ENCODE measurements at regions not wholly inside any gene's neighbourhood (a gene's known extent, or its start where the extent isn't known, plus 50 kb on each side); places are given as distances from the start of the nearest gene placed in this dataset.

DNA sequence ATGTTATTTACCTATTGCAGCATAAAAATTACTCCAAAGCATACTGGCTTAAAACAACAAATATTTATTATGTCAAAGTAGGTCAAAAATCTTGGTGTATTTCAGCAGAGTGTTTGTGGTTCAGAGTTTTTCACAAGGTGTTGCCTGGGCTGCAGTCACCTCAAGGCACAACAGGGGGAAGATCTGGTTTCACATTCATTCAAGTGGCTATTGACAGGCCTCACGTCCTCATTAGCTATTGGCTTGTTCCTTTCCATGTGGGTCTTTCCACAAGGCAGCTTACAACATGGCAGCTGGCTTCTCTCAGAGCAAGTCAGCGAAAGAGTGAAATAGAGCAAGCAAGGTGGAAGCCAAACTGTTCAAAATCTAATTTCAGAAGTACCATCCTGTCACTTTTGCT is 602.9 kb downstream of the OLFM4 start:
- Histone ChIP-seq H3K4me3 (ENCODE audit: low read length) (no peak overlapping the region), H3K27ac (ENCODE audit: low read depth, low read length) (no peak overlapping the region), H3K36me3 (ENCODE audit: control insufficient read depth in 2 of 3, insufficient read depth in 3 of 3, low read length in 3 of 3) (no peaks in the 10 kb centered on the region), H3K9me3 (ENCODE audit: control insufficient read depth in 2 of 3, low read length in 3 of 3) (peaks cover 0 to 3% (median 0%) of the 10 kb centered on the region in 3 experiments), H3K4me1 (ENCODE audit: control insufficient read depth in 2 of 2, insufficient read depth in 2 of 2, low read length in 2 of 2) (no peaks in the 10 kb centered on the region), H3K27me3 (ENCODE audit: control insufficient read depth in 2 of 2, insufficient read depth in 2 of 2, low read length in 2 of 2) (no peaks in the 10 kb centered on the region)
- H3K27me3 Mint-ChIP-seq: no peaks in the 10 kb centered on the region
- H3K4me1 Mint-ChIP-seq: no peaks in the 10 kb centered on the region
- ChIA-PET CTCF (no interaction called here), POLR2A (no interaction called here)
- DNase-seq (no peak), ATAC-seq (no peak)
- peaks cover 0 to 17% (median 4%) of the 10 kb centered on the region in 11 donors for H3K9me3 Mint-ChIP-seq
- H3K36me3 Mint-ChIP-seq: no peaks in the 10 kb centered on the region
- no peak overlapping the region for H3K4me3 Mint-ChIP-seq
- intact Hi-C loops (cut with micrococcal nuclease): no loop called here
- no peak overlapping the region for H3K27ac Mint-ChIP-seq

DNA sequence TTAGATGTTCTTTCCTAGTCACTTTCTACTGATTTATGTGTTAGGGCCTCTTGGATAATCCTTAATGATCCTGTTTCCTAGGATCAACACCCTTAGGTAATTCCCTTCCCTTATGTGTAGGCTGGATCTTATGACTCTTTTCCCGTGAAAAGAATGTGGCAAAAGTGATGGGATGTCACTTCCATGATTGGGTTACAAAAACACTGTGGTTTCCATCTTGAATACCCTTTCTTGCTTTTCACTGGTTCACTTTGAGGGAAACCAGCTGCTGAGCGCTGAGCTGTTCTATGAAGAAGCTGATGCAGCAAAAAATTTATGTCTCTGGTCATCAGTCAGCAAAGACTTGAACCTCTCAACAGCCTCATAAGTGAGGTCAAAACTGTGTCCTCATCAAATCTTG is 609.4 kb downstream of the OLFM4 start:
- Histone ChIP-seq H3K27me3 (ENCODE audit: control insufficient read depth in 2 of 2, insufficient read depth in 2 of 2, low read length in 2 of 2) (no peaks in the 10 kb centered on the region), H3K36me3 (ENCODE audit: control insufficient read depth in 2 of 3, insufficient read depth in 3 of 3, low read length in 3 of 3) (no peaks in the 10 kb centered on the region), H3K27ac (ENCODE audit: low read depth, low read length) (no peak overlapping the region), H3K4me3 (ENCODE audit: low read length) (no peak overlapping the region), H3K9me3 (ENCODE audit: control insufficient read depth in 2 of 3, low read length in 3 of 3) (no peaks in the 10 kb centered on the region), H3K4me1 (ENCODE audit: control insufficient read depth in 2 of 2, insufficient read depth in 2 of 2, low read length in 2 of 2) (no peaks in the 10 kb centered on the region)
- ATAC-seq: no peak
- ChIA-PET POLR2A (no interaction called here), CTCF (no interaction called here)
- H3K27ac Mint-ChIP-seq: no peak overlapping the region
- peaks cover 1 to 14% (median 5%) of the 10 kb centered on the region in 11 donors for H3K9me3 Mint-ChIP-seq
- no peaks in the 10 kb centered on the region for H3K36me3 Mint-ChIP-seq
- H3K27me3 Mint-ChIP-seq: no peaks in the 10 kb centered on the region
- H3K4me3 Mint-ChIP-seq: no peak overlapping the region
- no peak for DNase-seq
- H3K4me1 Mint-ChIP-seq: no peaks in the 10 kb centered on the region
- intact Hi-C loops (cut with micrococcal nuclease): no loop called here

DNA sequence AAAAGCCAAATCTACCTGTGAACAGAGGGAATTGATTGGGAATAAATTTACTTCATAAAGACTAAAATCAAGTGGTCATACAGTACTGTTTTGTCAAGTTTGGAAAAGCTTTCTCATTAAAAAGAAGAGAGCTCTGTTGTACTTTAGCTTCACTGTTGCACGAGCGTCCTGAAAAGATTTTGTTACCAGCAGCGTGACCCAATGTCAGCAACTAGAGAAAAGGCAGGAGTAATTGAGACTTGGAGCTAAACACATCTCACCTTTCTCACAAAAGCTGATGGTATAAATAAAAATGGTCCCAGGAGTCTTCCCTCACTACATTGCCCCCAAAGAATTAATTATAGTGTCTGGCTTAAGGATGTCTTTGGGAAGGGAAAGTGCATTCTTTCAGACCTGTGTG is 613.7 kb downstream of the OLFM4 start:
- intact Hi-C loops (cut with micrococcal nuclease): no loop called here
- Mint-ChIP-seq H3K4me3 (no peak overlapping the region), H3K9me3 (peaks cover 0 to 12% (median 4%) of the 10 kb centered on the region in 11 donors), H3K27ac (no peak overlapping the region), H3K4me1 (no peaks in the 10 kb centered on the region), H3K36me3 (no peaks in the 10 kb centered on the region), H3K27me3 (no peaks in the 10 kb centered on the region)
- DNase-seq (no peak), ATAC-seq (no peak)
- Histone ChIP-seq H3K4me1 (ENCODE audit: control insufficient read depth in 2 of 2, insufficient read depth in 2 of 2, low read length in 2 of 2) (no peaks in the 10 kb centered on the region), H3K27me3 (ENCODE audit: control insufficient read depth in 2 of 2, insufficient read depth in 2 of 2, low read length in 2 of 2) (no peaks in the 10 kb centered on the region), H3K27ac (ENCODE audit: low read depth, low read length) (no peak overlapping the region), H3K4me3 (ENCODE audit: low read length) (no peak overlapping the region), H3K9me3 (ENCODE audit: control insufficient read depth in 2 of 3, low read length in 3 of 3) (no peaks in the 10 kb centered on the region), H3K36me3 (ENCODE audit: control insufficient read depth in 2 of 3, insufficient read depth in 3 of 3, low read length in 3 of 3) (no peaks in the 10 kb centered on the region)
- POLR2A ChIA-PET: no interaction called here
- CTCF ChIA-PET: no interaction called here

DNA sequence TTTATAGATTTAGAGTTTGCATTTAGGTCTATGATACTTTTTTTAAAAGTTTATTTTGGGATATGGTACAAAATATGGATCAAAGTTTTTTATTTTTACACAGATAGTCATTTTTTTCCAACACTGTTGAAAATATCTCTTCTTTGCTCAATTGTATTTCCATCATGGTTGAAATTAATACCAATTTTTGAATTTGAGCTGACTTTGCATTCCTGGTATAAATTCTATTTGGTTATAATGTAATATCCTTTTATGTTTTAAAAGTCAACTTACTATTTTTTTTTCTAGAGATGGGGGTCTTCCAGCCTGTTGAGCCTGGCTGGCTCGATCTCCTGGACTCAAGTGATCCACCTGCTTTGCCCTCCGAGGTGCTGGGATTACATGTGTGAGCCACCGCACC is 620.1 kb downstream of the OLFM4 start:
- no peak overlapping the region for H3K27ac ChIP-seq (ENCODE audit: low read depth, low read length)
- H3K9me3 Mint-ChIP-seq: peaks cover 0 to 22% (median 0%) of the 10 kb centered on the region in 11 donors
- intact Hi-C loops (cut with micrococcal nuclease): no loop called here
- no peaks in the 10 kb centered on the region for H3K36me3 ChIP-seq (ENCODE audit: control insufficient read depth in 2 of 3, insufficient read depth in 3 of 3, low read length in 3 of 3)
- H3K27me3 ChIP-seq (ENCODE audit: control insufficient read depth in 2 of 2, insufficient read depth in 2 of 2, low read length in 2 of 2): no peaks in the 10 kb centered on the region
- no peaks in the 10 kb centered on the region for H3K36me3 Mint-ChIP-seq
- H3K4me3 ChIP-seq (ENCODE audit: low read length): no peak overlapping the region
- ATAC-seq: no peak
- no peaks in the 10 kb centered on the region for H3K27me3 Mint-ChIP-seq
- H3K9me3 ChIP-seq (ENCODE audit: control insufficient read depth in 2 of 3, low read length in 3 of 3): no peaks in the 10 kb centered on the region
- H3K4me1 ChIP-seq (ENCODE audit: control insufficient read depth in 2 of 2, insufficient read depth in 2 of 2, low read length in 2 of 2): no peaks in the 10 kb centered on the region
- H3K4me1 Mint-ChIP-seq: no peaks in the 10 kb centered on the region
- ChIA-PET POLR2A (no interaction called here), CTCF (no interaction called here)
- no peak overlapping the region for H3K4me3 Mint-ChIP-seq
- no peak for DNase-seq
- H3K27ac Mint-ChIP-seq: no peak overlapping the region

DNA sequence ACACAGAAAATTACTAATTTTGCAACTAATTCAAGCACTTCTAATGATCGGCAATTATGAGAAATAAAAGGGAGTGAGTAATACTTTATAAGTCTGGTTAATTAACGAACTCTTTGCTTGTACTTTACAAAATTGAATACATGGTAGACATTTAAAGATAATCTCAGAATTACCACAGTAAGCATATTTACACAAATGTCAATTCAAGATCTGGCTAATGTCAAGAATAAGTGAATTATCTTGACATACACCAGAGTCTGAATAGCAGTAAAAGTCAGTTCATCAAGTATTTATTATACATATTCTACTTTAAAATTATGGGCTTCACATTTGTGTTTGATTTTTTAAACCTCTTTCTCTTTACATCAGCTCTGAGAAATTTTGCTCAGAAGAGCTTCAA is 643.4 kb downstream of the OLFM4 start:
- no peak for ATAC-seq
- Mint-ChIP-seq H3K4me3 (no peak overlapping the region), H3K36me3 (no peaks in the 10 kb centered on the region), H3K4me1 (no peaks in the 10 kb centered on the region), H3K27me3 (no peaks in the 10 kb centered on the region), H3K27ac (no peak overlapping the region), H3K9me3 (peaks cover 1 to 37% (median 10%) of the 10 kb centered on the region in 11 donors)
- intact Hi-C loops (cut with micrococcal nuclease): no loop called here
- Histone ChIP-seq H3K4me3 (ENCODE audit: low read length) (no peak overlapping the region), H3K36me3 (ENCODE audit: control insufficient read depth in 2 of 3, insufficient read depth in 3 of 3, low read length in 3 of 3) (no peaks in the 10 kb centered on the region), H3K9me3 (ENCODE audit: control insufficient read depth in 2 of 3, low read length in 3 of 3) (no peaks in the 10 kb centered on the region), H3K27me3 (ENCODE audit: control insufficient read depth in 2 of 2, insufficient read depth in 2 of 2, low read length in 2 of 2) (no peaks in the 10 kb centered on the region), H3K4me1 (ENCODE audit: control insufficient read depth in 2 of 2, insufficient read depth in 2 of 2, low read length in 2 of 2) (no peaks in the 10 kb centered on the region), H3K27ac (ENCODE audit: low read depth, low read length) (no peak overlapping the region)
- CTCF ChIA-PET: no interaction called here
- DNase-seq: no peak
- POLR2A ChIA-PET: no interaction called here

DNA sequence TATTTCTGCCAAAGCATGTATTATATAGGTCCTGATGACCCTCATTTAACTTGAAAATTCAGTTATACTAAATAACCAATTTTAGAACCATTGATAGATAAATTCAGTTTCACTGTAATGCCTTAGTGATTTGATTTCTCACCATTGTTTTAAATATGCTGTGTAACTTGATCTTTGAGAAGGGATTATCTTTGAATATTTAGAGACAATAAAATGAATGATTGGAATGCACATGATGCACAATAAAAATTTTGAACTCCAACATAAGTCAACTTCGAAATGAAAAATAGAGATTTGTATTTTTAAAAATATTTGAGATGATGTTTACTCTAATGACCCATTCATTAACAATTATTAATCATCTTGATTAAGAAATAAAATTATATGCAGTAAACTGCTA is 654.5 kb downstream of the OLFM4 start:
- Mint-ChIP-seq H3K27ac (no peak overlapping the region), H3K4me3 (no peak overlapping the region), H3K27me3 (no peaks in the 10 kb centered on the region), H3K36me3 (no peaks in the 10 kb centered on the region), H3K4me1 (no peaks in the 10 kb centered on the region), H3K9me3 (peaks cover 2 to 31% (median 14%) of the 10 kb centered on the region in 11 donors)
- ChIA-PET CTCF (no interaction called here), POLR2A (no interaction called here)
- no peaks in the 10 kb centered on the region for H3K9me3 ChIP-seq (ENCODE audit: control insufficient read depth in 2 of 3, low read length in 3 of 3)
- no peaks in the 10 kb centered on the region for H3K4me1 ChIP-seq (ENCODE audit: control insufficient read depth in 2 of 2, insufficient read depth in 2 of 2, low read length in 2 of 2)
- intact Hi-C loops (cut with micrococcal nuclease): no loop called here
- no peaks in the 10 kb centered on the region for H3K27me3 ChIP-seq (ENCODE audit: control insufficient read depth in 2 of 2, insufficient read depth in 2 of 2, low read length in 2 of 2)
- DNase-seq: no peak
- no peak overlapping the region for H3K27ac ChIP-seq (ENCODE audit: low read depth, low read length)
- no peak for ATAC-seq
- no peaks in the 10 kb centered on the region for H3K36me3 ChIP-seq (ENCODE audit: control insufficient read depth in 2 of 3, insufficient read depth in 3 of 3, low read length in 3 of 3)
- H3K4me3 ChIP-seq (ENCODE audit: low read length): no peak overlapping the region

DNA sequence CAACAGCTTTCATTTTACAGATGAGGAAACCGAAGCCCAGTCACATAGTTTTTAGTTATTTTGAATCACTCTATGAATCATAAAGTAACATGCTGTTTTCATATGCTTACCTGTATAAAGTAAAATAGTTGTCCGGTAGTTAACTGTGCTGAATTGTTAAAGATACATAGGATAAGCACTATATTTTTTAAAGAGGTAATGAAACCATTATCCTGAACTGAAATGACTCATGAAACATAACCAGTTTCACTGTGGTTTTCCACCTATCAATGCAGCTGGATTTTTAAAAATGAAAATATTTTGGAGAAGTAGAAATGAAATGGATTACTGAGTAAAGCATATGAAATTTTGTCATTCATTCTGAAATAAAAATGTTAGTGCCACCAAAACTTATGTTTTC is 655.0 kb downstream of the OLFM4 start:
- H3K4me3 ChIP-seq (ENCODE audit: low read length): no peak overlapping the region
- Mint-ChIP-seq H3K4me3 (no peak overlapping the region), H3K4me1 (no peaks in the 10 kb centered on the region), H3K36me3 (no peaks in the 10 kb centered on the region), H3K27me3 (no peaks in the 10 kb centered on the region), H3K27ac (no peak overlapping the region), H3K9me3 (peaks cover 2 to 33% (median 13%) of the 10 kb centered on the region in 11 donors)
- no peaks in the 10 kb centered on the region for H3K9me3 ChIP-seq (ENCODE audit: control insufficient read depth in 2 of 3, low read length in 3 of 3)
- intact Hi-C loops (cut with micrococcal nuclease): no loop called here
- H3K27ac ChIP-seq (ENCODE audit: low read depth, low read length): no peak overlapping the region
- no peak for DNase-seq
- CTCF ChIA-PET: no interaction called here
- H3K27me3 ChIP-seq (ENCODE audit: control insufficient read depth in 2 of 2, insufficient read depth in 2 of 2, low read length in 2 of 2): no peaks in the 10 kb centered on the region
- H3K36me3 ChIP-seq (ENCODE audit: control insufficient read depth in 2 of 3, insufficient read depth in 3 of 3, low read length in 3 of 3): no peaks in the 10 kb centered on the region
- no peak for ATAC-seq
- no peaks in the 10 kb centered on the region for H3K4me1 ChIP-seq (ENCODE audit: control insufficient read depth in 2 of 2, insufficient read depth in 2 of 2, low read length in 2 of 2)
- POLR2A ChIA-PET: no interaction called here
